HL-60 (cell line): ENCODE measurements at regions not wholly inside any gene's neighbourhood (a gene's known extent, or its start where the extent isn't known, plus 50 kb on each side); places are given as distances from the start of the nearest gene placed in this dataset.

Source experiments
- CTCF ChIP-seq: IDR thresholded peaks from one replicate; pipeline ENCODE4 v1.5.1; 2011; ENCODE audit warnings: low read length, control low read depth, inconsistent platforms; ENCODE audit not compliant: insufficient read depth
- POLR2AphosphoS5 ChIP-seq: IDR thresholded peaks from 2 replicates; pipeline ENCODE4 v1.6.1; 2012; ENCODE audit warnings: low read depth
- SPI1 ChIP-seq: IDR thresholded peaks from 2 replicates; pipeline ENCODE4 v1.6.1; 2012; ENCODE audit warnings: low read depth, mild to moderate bottlenecking, borderline replicate concordance
- TF ChIP-seq, protein P1 (sequence below): IDR thresholded peaks from 2 replicates; pipeline ENCODE4 v1.6.1; 2012; ENCODE audit warnings: low read depth; ENCODE audit not compliant: insufficient replicate concordance

DNA sequence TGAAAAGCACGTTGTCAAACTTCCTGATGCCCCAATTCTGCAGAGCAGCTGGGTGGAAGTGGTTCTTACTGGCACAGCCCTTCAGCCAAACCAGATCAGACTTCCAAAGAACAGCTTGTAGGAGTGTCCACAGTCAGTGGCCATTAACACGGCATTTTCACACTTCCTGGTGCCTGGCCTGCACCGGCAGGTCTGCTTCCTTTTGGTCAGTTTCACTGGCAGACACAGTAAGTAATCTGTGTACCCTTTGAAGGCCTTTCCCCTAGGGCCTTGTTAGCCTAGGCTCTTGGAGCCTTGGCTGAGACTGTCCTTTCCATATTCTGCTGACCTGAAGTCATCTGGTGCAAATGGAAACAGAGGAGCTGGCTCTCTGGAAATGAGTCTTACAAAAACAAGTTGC lies 297.5 kb upstream of the TNC start:
- TF ChIP-seq CTCF (no peak), POLR2AphosphoS5 (no peak), SPI1 (no peak)
- TF ChIP-seq, protein P1, sequence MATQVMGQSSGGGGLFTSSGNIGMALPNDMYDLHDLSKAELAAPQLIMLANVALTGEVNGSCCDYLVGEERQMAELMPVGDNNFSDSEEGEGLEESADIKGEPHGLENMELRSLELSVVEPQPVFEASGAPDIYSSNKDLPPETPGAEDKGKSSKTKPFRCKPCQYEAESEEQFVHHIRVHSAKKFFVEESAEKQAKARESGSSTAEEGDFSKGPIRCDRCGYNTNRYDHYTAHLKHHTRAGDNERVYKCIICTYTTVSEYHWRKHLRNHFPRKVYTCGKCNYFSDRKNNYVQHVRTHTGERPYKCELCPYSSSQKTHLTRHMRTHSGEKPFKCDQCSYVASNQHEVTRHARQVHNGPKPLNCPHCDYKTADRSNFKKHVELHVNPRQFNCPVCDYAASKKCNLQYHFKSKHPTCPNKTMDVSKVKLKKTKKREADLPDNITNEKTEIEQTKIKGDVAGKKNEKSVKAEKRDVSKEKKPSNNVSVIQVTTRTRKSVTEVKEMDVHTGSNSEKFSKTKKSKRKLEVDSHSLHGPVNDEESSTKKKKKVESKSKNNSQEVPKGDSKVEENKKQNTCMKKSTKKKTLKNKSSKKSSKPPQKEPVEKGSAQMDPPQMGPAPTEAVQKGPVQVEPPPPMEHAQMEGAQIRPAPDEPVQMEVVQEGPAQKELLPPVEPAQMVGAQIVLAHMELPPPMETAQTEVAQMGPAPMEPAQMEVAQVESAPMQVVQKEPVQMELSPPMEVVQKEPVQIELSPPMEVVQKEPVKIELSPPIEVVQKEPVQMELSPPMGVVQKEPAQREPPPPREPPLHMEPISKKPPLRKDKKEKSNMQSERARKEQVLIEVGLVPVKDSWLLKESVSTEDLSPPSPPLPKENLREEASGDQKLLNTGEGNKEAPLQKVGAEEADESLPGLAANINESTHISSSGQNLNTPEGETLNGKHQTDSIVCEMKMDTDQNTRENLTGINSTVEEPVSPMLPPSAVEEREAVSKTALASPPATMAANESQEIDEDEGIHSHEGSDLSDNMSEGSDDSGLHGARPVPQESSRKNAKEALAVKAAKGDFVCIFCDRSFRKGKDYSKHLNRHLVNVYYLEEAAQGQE, result no peak
